A549 (cell line): ENCODE measurements at regions not wholly inside any gene's neighbourhood (a gene's known extent, or its start where the extent isn't known, plus 50 kb on each side); places are given as distances from the start of the nearest gene placed in this dataset.

Experiments
- CBX8 ChIP-seq: fragments of 200-600 bp; sonication (generic); IDR thresholded peaks from 2 replicates; pipeline ENCODE4 v1.6.1; 2016
- CEBPB ChIP-seq, 2 experiments: fragments of >200 bp in 1 of 2; sonication (Bioruptor Twin) in 1 of 2; formaldehyde crosslinking in 1 of 2; IDR thresholded peaks; 2 replicates each; pipeline ENCODE4 v1.6.1; 2012 to 2016
- CTCF ChIP-seq: fragments of >200 bp; sonication (Bioruptor Twin); formaldehyde crosslinking; IDR thresholded peaks from 3 replicates; pipeline ENCODE4 v1.5.1; 2016
- EP300 ChIP-seq, 2 experiments: fragments of >200 bp; sonication (Bioruptor Twin); formaldehyde crosslinking; IDR thresholded peaks; 2 replicates in 1 of 2; 3 replicates in 1 of 2; pipeline ENCODE4 v1.6.1; 2016 to 2017
- ESRRA ChIP-seq: fragments of 150-350 bp; IDR thresholded peaks from 2 replicates; pipeline ENCODE4 v1.6.1; 2014; ENCODE audit warnings: mild to moderate bottlenecking, low read length, borderline replicate concordance
- KDM1A ChIP-seq: fragments of 200-600 bp; sonication (generic); IDR thresholded peaks from 2 replicates; pipeline ENCODE4 v1.6.1; 2016; ENCODE audit warnings: low read depth, mild to moderate bottlenecking
- MAFK ChIP-seq: fragments of 450-650 bp; IDR thresholded peaks from 2 replicates; pipeline ENCODE4 v1.6.1; 2014; ENCODE audit not compliant: partially characterized antibody
- MAX ChIP-seq: IDR thresholded peaks from 2 replicates; pipeline ENCODE4 v1.6.1; 2012
- POLR2A ChIP-seq: IDR thresholded peaks from 2 replicates; pipeline ENCODE4 v1.6.1; 2012; ENCODE audit warnings: mild to moderate bottlenecking, low read length
- SMC3 ChIP-seq: fragments of >200 bp; sonication (Bioruptor Twin); formaldehyde crosslinking; IDR thresholded peaks from 3 replicates; pipeline ENCODE4 v1.6.1; 2018; ENCODE audit warnings: inconsistent platforms

- no peak for TF ChIP-seq POLR2A
- no peak for TF ChIP-seq MAFK
- no peak for TF ChIP-seq KDM1A
- TF ChIP-seq ESRRA = no peak
- no peak for TF ChIP-seq CBX8
- TF ChIP-seq EP300 (IDR thresholded peaks at IDR 0.05) = no peak
- no peak for TF ChIP-seq SMC3
- TF ChIP-seq MAX = no peak
- TF ChIP-seq CTCF = no peak
- TF ChIP-seq CEBPB (IDR thresholded peaks at IDR 0.05) = no peak
Measured at GRCh38 chr22:48442663-48443062, 1385.0 kb downstream of the BRD1 start.
